ENCODE measurements at regions not wholly inside any gene's neighbourhood (a gene's known extent, or its start where the extent isn't known, plus 50 kb on each side); places are given as distances from the start of the nearest gene placed in this dataset.

DNA sequence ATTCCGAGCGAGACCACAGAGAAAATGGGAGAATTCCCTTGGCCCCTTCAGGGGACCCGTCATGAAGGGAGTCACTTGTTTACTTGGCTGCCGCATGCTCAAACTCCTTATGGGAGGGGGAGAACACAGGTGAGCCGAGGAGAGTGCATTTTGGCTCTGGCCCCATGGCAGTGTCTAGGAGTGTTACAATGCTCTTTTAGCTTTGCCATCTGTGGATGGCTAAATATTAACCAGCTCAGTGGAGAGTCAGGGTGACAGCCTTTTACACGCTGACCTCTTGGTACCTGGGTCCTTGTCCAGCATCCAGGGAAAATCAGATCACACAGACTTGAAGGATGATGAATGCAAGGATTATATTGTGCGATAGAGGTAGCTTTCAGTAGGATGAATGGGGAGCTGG is 146.4 kb upstream of the ATXN7L3B start:
- TF ChIP-seq, protein P1, sequence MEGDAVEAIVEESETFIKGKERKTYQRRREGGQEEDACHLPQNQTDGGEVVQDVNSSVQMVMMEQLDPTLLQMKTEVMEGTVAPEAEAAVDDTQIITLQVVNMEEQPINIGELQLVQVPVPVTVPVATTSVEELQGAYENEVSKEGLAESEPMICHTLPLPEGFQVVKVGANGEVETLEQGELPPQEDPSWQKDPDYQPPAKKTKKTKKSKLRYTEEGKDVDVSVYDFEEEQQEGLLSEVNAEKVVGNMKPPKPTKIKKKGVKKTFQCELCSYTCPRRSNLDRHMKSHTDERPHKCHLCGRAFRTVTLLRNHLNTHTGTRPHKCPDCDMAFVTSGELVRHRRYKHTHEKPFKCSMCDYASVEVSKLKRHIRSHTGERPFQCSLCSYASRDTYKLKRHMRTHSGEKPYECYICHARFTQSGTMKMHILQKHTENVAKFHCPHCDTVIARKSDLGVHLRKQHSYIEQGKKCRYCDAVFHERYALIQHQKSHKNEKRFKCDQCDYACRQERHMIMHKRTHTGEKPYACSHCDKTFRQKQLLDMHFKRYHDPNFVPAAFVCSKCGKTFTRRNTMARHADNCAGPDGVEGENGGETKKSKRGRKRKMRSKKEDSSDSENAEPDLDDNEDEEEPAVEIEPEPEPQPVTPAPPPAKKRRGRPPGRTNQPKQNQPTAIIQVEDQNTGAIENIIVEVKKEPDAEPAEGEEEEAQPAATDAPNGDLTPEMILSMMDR (IDR thresholded peaks at IDR 0.05; ENCODE audit: low read length), result no peak
- no peak for TF ChIP-seq EZH2phosphoT487 (IDR thresholded peaks at IDR 0.05; ENCODE audit: low read length)

Measured in MM.1S (cell line).